HepG2 (cell line): ENCODE measurements at regions not wholly inside any gene's neighbourhood (a gene's known extent, or its start where the extent isn't known, plus 50 kb on each side); places are given as distances from the start of the nearest gene placed in this dataset.

ENCODE experiments used
- ATAC-seq: fragments of 200-7000 bp; cut with Tn5 transposase; 3 replicates; pipeline ENCODE4 v1.9.1; 2020; ENCODE audit warnings: mild to moderate bottlenecking, moderate library complexity
- BruUV-seq: library from RNA; stranded (reverse); fragments of 400-500 nt; replicated peaks from 2 replicates; lab custom pipeline; 2021; lab: Mats Ljungman, UMichigan
- CTCF ChIA-PET: fragments of 300-600 bp; formaldehyde crosslinking; extraction: SDS; loops from one replicate; lab custom pipeline; 2021; ENCODE audit warnings: low total read pairs, inconsistent platforms, low intra/inter-chr PET ratio; lab: Yijun Ruan, JAX
- POLR2A ChIA-PET: fragments of 350-600 bp; sonication (Branson Sonifier 250); formaldehyde crosslinking; loops from one replicate; lab custom pipeline; 2020; ENCODE audit warnings: antibody characterized with exemption, inconsistent platforms; lab: Yijun Ruan, JAX
- DNase-seq: peaks from one replicate; pipeline ENCODE4 v3.0.0-alpha.2; 2015; ENCODE audit warnings: low spot score
- FAIRE-seq: peaks from 3 replicates; lab custom pipeline; 2011; peaks lifted over from hg19 to GRCh38; lab: Jason Lieb, UNC
- H2AFZ ChIP-seq: one replicate; pipeline ENCODE4 v1.6.1; 2011; ENCODE audit warnings: low read length, inconsistent platforms
- H3K27ac ChIP-seq: fragments of 300-600 bp; 3 replicates; pipeline ENCODE4 v1.8.0; 2011; ENCODE audit warnings: mixed run types, mild to moderate bottlenecking, mixed read lengths, low read length, inconsistent platforms; ENCODE audit not compliant: insufficient read depth; ENCODE audit errors: extremely low read length
- H3K27me3 ChIP-seq, 2 experiments: fragments of 200-600 bp in 1 of 2; 2 replicates in 1 of 2; 3 replicates in 1 of 2; pipeline versions ENCODE4 v1.6.0 to v1.8.0; 2011; ENCODE audit warnings: low read length in 2 of 2, mild to moderate bottlenecking in 2 of 2, moderate library complexity in 2 of 2, inconsistent platforms in 1 of 2; ENCODE audit not compliant: insufficient read depth in 2 of 2, control insufficient read depth in 1 of 2
- H3K36me3 ChIP-seq, 2 experiments: fragments of 200-600 bp in 1 of 2; replicated peaks in 1 of 2; 2 replicates in 1 of 2; 3 replicates in 1 of 2; pipeline versions ENCODE4 v1.5.1 to v1.8.0; 2011; ENCODE audit warnings: low read length in 2 of 2, inconsistent platforms in 1 of 2; ENCODE audit not compliant: insufficient read depth in 2 of 2, control insufficient read depth in 1 of 2
- H3K4me1 ChIP-seq: 2 replicates; pipeline ENCODE4 v1.5.1; 2012; ENCODE audit warnings: low read length, inconsistent platforms; ENCODE audit not compliant: insufficient read depth
- H3K4me2 ChIP-seq: 2 replicates; pipeline ENCODE4 v1.6.0; 2011; ENCODE audit warnings: low read depth, low read length, inconsistent platforms
- H3K4me3 ChIP-seq, 3 experiments: fragments of 200-600 bp in 1 of 3; sonication (generic), shearing (Covaris generic) in 1 of 3; replicated peaks in 1 of 3; 2 replicates each; pipeline ENCODE4 v1.5.1; 2011 to 2016; ENCODE audit warnings: low read length in 3 of 3, inconsistent platforms in 2 of 3, low read depth in 2 of 3, mild to moderate bottlenecking in 2 of 3, control low read depth in 1 of 3, mixed read lengths in 1 of 3; ENCODE audit not compliant: insufficient read depth in 1 of 3
- H3K79me2 ChIP-seq: one replicate; pipeline ENCODE4 v1.6.1; 2011; ENCODE audit warnings: low read length, inconsistent platforms; ENCODE audit not compliant: insufficient read depth
- H3K9ac ChIP-seq: 2 replicates; pipeline ENCODE4 v1.6.0; 2011; ENCODE audit warnings: mild to moderate bottlenecking, low read depth, low read length, inconsistent platforms; ENCODE audit not compliant: insufficient read depth
- H3K9me3 ChIP-seq: 2 replicates; pipeline ENCODE4 v1.5.1; 2012; ENCODE audit warnings: mild to moderate bottlenecking, low read length
- H4K20me1 ChIP-seq: 2 replicates; pipeline ENCODE4 v1.6.0; 2011; ENCODE audit warnings: inconsistent platforms, mild to moderate bottlenecking, low read length, moderate library complexity; ENCODE audit not compliant: insufficient read depth
- HCFC1 ChIP-seq: fragments of 150-350 bp; IDR thresholded peaks from 2 replicates; pipeline ENCODE4 v1.6.1; 2014; ENCODE audit warnings: low read depth, low read length
- XRCC5 ChIP-seq: fragments of 200-400 bp; formaldehyde crosslinking; optimal IDR thresholded peaks from 2 replicates; pipeline ENCODE3; 2017; ENCODE audit warnings: mild to moderate bottlenecking, low read length
- ZBTB7B ChIP-seq: sonication (generic); formaldehyde crosslinking; IDR thresholded peaks from 2 replicates; pipeline ENCODE4 v1.4.0; 2020; ENCODE audit warnings: missing genetic modification reagents
- ZNF232 ChIP-seq: sonication (generic); formaldehyde crosslinking; IDR thresholded peaks from 2 replicates; pipeline ENCODE4 v1.4.0; 2020; ENCODE audit warnings: missing genetic modification reagents, borderline replicate concordance
- WGBS: methylation state at CpG from one replicate; pipeline ENCODE4 v1.1.6; 2017; ENCODE audit warnings: low lambda C conversion rate; 5-methylcytosine and 5-hydroxymethylcytosine counted together
- in situ Hi-C: cut with HindIII; loops from 2 replicates; pipeline ENCODE4 v1.10.0; 2017; ENCODE audit warnings: low pct_unique_long_range_greater_than_20kb; ENCODE audit not compliant: extremely low pct_ligation_motif_present
- intact Hi-C: fragments of 100-400 bp; cut with micrococcal nuclease; formaldehyde crosslinking; loops from one replicate; pipeline ENCODE4 v1.10.0; 2022; ENCODE audit not compliant: unreplicated experiment
- TF ChIP-seq, protein P1 (sequence below): sonication (generic); formaldehyde crosslinking; IDR thresholded peaks from 2 replicates; pipeline ENCODE4 v1.4.0; 2020; ENCODE audit warnings: missing genetic modification reagents
- TF ChIP-seq, protein P2 (sequence below): sonication (generic); formaldehyde crosslinking; IDR thresholded peaks from 2 replicates; pipeline ENCODE4 v1.4.0; 2020; ENCODE audit warnings: mild to moderate bottlenecking, missing genetic modification reagents

DNA sequence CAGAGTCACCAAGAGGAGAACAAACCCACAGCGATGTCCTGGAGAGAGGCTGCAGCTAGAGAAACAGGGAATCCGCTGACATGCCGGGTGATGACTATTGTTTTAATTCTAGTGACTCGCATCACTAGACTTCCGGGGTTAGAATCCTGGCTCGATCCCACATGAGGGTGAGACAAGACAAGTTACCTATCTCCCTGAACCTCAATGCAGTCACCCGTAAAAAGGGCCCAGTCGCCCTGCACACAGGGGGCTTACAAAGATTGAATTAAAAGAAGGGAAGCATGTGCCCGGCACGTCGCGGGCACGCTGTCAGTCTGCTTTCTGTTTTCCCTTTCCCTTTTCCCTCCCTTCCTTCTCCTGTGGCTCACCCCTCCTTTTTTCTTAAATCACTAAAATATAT, 212.9 kb upstream of the FOXF1 start:
- 64% methylated on average over 13 of the region's 13 CpGs for WGBS
- Histone ChIP-seq H3K9me3 (no peaks in the 10 kb centered on the region), H3K4me3 (no peak overlapping the region), H3K9ac (no peak overlapping the region), H3K27me3 (peaks cover 17 to 88% of the 10 kb centered on the region in 2 experiments), H2AFZ (no peak overlapping the region), H3K4me1 (no peaks in the 10 kb centered on the region), H3K79me2 (no peaks in the 10 kb centered on the region), H3K36me3 (no peaks in the 10 kb centered on the region), H4K20me1 (peaks cover 4% of the 10 kb centered on the region; the same call in 1 of the 2 replicates), H3K27ac (no peak overlapping the region)
- no TSS peak for BruUV-seq
- in situ Hi-C loops: no loop called here
- DNase-seq (no peak), ATAC-seq (no peak)
- CTCF ChIA-PET: no interaction called here
- TF ChIP-seq, protein P1, sequence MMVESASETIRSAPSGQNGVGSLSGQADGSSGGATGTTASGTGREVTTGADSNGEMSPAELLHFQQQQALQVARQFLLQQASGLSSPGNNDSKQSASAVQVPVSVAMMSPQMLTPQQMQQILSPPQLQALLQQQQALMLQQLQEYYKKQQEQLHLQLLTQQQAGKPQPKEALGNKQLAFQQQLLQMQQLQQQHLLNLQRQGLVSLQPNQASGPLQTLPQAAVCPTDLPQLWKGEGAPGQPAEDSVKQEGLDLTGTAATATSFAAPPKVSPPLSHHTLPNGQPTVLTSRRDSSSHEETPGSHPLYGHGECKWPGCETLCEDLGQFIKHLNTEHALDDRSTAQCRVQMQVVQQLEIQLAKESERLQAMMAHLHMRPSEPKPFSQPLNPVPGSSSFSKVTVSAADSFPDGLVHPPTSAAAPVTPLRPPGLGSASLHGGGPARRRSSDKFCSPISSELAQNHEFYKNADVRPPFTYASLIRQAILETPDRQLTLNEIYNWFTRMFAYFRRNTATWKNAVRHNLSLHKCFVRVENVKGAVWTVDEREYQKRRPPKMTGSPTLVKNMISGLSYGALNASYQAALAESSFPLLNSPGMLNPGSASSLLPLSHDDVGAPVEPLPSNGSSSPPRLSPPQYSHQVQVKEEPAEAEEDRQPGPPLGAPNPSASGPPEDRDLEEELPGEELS (CRISPR knock-in tag): no peak
- TF ChIP-seq XRCC5 (no peak), ZBTB7B (CRISPR knock-in tag) (no peak), HCFC1 (no peak), ZNF232 (CRISPR knock-in tag) (no peak)
- TF ChIP-seq, protein P2, sequence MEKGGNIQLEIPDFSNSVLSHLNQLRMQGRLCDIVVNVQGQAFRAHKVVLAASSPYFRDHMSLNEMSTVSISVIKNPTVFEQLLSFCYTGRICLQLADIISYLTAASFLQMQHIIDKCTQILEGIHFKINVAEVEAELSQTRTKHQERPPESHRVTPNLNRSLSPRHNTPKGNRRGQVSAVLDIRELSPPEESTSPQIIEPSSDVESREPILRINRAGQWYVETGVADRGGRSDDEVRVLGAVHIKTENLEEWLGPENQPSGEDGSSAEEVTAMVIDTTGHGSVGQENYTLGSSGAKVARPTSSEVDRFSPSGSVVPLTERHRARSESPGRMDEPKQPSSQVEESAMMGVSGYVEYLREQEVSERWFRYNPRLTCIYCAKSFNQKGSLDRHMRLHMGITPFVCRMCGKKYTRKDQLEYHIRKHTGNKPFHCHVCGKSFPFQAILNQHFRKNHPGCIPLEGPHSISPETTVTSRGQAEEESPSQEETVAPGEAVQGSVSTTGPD (CRISPR knock-in tag): no peak
- TF ChIP-seq, all 625 proteins: peak for 0
- no peak for FAIRE-seq
- intact Hi-C loops: no loop called here
- POLR2A ChIA-PET: no interaction called here
- H3K4me2 ChIP-seq: no peak overlapping the region
